HG03039 (cell line): ENCODE measurements at regions not wholly inside any gene's neighbourhood (a gene's known extent, or its start where the extent isn't known, plus 50 kb on each side); places are given as distances from the start of the nearest gene placed in this dataset.
"Not testable (repeated sequence)": the region's sequence is repeated elsewhere in the genome, so short reads cannot be mapped to it uniquely, and the experiment has no call there.

Source experiments
- ATAC-seq: cut with Tn5 transposase; IDR thresholded peaks from one replicate; pipeline ENCODE4 v1.9.1; 2021; ENCODE audit warnings: mild to moderate bottlenecking, moderate library complexity; ENCODE audit not compliant: unreplicated experiment

DNA sequence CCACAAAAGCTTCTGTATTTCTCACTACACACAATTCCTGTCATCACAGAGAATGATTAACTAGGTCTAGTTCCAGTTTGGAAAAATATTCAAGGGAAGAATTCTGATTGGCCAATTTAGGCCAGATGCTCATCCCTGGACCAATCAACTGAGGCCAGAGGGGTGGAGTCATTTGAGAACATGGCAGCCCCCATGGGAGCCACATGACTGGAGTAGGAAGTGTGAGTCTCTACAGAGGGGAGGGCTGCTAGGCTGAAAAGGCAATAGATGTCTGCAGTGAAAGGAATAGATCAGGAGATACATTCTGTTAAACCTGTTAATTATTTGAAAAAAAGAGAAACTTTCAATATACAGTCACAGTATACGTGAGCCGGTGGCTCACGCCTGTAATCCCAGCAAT, 125.2 kb downstream of the UNC93B1 start:
- ATAC-seq: not testable (repeated sequence)

DNA sequence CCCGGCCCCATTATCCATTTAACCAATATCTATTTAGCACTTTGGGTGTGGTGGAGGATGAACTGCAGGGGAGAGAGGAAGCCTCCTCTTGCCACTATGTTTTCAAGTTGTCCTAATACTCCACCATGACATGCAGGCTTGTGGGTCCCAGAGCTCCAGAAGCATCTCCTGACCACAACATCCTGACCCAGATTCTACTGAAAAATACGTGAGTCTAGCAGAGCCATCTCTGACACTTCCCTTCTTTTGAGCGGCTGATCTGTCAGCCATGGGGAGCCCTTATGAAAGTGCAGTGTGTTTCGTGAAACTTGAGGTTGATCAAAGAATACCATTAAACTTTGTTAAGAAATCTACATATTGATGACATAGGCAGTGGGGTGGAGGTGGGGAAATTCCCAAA, 126.6 kb downstream of the UNC93B1 start:
- not testable (repeated sequence) for ATAC-seq

DNA sequence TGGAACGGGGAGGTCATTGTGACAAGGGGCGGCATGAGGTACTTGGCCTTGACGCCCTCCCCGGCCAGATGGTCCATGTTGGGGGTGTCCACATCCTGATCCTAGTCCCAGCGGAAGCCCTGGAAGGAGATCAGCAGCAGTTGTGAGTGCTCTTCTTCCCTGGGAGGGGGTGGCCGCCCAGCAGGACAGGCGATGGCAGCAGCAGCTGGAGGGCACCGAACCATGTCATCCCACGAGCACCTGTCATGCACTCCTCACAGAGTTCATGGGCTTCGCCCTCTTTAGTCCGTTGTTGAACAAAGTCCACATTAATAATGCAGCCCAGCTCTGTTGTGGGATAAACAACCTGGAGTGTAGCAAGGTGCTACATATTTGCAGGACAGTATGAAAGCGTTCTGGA, 130.7 kb downstream of the UNC93B1 start:
- ATAC-seq: not testable (repeated sequence)

DNA sequence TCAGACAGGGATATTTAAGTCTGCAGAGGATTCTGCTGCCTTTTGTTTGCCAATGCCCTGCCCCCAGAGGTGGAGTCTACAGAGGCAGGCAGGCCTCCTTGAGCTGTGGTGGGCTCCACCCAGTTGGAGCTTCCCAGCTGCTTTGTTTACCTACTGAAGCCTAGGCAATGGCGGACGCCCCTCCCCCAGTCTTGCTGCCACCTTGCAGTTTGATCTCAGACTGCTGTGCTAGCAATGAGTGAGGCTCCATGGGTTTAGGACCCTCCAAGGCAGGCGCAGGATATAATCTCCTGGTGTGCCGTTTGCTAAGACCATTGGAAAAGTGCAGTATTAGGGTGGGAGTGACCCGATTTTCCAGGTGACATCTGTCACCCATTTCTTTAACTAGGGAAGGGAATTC, 132.7 kb downstream of the UNC93B1 start:
- ATAC-seq: not testable (repeated sequence)

DNA sequence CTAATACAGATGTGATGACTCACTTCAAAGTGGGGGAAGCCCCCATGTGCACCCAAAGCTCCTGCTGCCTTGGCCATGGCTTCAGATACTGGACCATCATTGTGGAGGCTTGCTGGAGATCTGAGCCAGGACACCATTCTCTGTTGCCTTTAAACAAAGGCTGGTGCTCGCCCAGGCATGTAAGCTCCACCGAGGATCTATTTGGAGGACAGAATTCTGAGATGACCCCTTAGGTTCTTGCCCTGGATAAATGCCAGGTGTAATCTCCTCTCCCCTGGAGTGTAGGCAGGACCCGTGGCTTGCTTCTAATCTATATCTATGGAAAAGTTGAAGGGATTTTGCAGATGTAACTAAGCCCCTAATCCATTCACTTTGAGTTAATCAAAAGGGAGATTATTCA, 141.0 kb downstream of the UNC93B1 start:
- ATAC-seq: not testable (repeated sequence)

DNA sequence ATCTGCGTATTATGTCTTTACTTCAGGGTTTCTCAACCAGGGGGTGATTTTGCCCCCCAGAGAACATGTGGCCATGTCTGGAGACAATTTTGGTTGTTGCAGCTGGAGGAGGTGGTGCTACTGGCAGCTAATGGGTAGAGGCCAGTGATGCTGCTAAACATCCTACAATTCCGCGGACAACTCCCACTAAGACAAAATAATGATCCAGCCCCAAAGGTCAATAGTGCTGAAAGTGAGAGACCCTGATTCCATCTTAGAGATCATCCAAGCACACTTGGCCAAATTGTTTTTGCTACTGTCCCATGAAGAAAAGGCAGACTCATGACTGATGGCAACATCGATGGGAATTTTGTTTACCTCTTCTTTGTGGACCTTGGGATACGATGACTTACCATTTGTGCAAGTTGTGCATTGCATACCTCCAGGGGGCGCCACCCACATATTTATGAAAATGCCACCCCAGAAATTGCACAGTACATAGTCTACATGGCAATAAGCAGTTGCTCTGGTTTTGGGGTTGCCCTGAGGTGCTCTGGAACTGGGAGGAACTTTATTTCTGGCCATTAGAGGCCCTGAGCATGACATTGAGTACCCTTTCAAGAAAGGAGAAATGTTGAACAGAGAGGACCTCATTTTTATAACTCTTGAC, 144.3 kb downstream of the UNC93B1 start:
- ATAC-seq: not testable (repeated sequence)

DNA sequence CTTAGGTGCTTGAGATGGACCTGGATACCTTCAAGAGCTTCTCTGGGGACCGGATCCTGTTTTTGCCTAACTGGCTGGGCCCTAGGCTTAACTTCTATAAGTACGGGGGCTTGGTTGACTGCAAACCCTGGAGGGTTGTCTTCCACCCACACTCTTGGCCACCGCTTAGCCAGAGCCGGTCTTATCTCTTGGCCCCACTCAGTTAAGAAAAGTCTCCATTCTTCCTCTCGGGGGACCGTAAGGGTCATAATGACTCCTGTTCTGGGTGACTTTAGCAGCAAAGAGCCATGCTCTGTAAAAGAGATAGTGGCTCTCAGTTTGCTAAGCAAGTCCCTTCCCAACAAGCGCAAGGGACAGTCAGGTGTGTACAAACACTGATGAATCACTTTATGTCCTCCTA, 153.2 kb downstream of the UNC93B1 start:
- not testable (repeated sequence) for ATAC-seq

DNA sequence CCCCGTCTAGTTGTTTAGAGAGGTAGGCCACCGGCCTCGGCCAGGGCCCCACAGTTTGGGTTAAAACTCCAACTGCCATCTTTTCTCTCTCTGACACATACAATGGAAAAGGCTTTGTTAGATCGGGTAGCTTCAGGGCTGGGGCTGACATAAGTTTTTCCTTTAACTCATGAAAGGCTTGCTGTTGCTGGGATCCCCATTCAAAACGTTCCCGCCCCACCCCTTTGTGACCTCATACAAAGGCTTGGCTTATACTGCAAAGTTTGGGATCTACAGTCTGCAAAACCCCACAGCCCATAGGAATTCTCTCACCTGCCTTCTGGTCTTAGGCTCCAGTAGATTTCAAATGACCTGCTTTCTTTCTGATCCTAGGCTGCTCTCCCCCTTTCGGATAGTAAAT, 154.1 kb downstream of the UNC93B1 start:
- ATAC-seq: not testable (repeated sequence)

DNA sequence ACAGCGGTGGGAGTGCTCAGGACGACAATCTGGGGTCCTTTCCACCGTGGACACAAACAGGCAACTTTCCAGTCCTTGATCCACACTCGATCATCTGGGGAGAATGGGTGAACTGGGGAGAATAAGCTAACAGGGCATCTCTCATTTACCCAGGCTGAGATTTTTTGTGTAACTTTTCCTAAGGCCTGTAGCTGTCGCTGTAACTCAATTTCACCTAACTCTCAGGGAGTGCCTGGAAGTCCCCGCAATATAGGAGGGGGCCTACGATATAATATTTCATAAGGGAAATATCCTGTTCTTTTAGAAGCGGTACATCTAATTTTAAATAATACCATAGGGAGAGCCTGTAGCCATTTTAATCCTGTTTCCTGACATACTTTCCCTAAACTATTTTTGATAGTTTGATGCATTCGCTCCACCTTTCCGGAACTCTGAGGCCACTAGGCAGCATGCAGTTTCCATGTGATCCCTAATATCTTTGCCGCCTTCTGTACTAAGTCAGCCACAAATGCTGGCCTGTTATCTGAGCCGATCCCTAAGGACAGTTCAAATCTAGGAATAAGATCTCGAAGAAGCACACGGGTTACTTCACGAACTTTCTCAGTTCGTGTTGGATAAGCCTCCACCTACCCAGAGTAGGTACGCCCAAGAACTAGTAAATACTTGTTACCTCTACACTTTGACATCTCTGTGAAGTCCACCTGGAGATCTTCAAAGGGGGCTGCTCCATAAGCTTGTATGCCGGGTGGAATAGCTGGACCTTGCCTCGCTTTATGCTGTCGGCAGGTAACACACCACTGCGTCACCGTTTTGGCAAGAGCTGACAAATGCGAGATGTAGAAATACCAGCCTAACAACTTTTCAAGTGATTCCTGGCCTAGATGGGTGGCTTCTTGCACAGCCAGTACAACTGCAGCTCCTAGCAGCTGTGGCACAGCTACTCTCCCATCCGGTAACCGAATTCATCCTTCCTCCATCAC, 155.7 kb downstream of the UNC93B1 start:
- ATAC-seq: not testable (repeated sequence)

DNA sequence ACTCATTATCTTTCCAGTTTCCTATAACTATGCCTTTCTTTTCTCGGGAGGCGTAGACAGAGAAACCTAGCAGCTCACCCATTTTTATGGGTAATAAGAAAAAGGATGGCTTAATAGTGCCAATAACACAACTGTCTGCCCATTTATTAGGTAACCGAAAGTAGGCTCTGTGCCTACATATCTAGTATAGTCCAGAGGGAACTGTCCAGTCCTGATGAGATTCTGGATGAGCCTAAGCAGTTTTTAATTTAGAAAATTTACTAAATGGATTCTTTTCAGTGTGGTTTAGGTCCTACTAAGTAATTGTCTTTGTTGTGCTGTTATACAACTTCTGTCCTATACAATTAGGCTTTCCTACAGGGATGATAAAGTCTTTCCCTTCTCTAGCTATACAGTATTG, 157.6 kb downstream of the UNC93B1 start:
- not testable (repeated sequence) for ATAC-seq

DNA sequence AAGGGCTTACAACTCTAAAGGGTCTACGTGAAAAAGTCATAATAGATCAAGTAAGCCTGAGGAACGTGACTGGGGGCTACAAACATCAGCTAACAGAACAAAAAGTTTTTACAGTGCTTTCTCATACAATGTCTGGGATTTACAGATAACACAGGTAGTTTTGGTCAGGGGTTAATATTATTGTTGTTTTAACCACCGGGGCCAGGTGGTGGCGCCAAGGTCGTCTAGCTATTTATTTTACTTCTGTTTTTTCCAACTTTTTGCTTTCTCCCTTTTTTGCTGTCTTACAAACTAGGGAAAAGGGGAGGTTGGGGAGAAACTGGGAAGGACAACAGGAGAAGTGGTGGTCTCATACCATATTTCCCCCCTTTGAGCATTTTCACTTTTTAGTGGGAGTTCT, 158.6 kb downstream of the UNC93B1 start:
- ATAC-seq: not testable (repeated sequence)

DNA sequence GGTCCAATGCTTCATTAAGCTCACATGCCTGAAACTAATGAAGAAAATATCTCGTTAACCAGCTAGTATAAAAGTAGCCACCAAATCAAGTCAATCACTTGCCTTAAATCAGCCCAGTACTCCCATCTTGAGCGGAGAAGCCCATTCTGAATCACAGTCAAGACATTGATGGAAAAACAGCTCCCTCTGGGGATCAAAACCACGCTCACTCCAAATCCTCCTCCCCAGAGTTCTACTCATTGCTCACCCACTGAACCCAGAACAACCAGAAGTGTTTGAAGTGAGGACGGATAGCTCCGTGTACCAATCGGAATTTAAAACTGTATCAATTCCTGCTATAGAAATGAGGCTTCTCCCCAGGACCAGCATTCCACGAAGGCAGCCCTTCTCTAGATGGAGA, 163.3 kb downstream of the UNC93B1 start:
- ATAC-seq: not testable (repeated sequence)

DNA sequence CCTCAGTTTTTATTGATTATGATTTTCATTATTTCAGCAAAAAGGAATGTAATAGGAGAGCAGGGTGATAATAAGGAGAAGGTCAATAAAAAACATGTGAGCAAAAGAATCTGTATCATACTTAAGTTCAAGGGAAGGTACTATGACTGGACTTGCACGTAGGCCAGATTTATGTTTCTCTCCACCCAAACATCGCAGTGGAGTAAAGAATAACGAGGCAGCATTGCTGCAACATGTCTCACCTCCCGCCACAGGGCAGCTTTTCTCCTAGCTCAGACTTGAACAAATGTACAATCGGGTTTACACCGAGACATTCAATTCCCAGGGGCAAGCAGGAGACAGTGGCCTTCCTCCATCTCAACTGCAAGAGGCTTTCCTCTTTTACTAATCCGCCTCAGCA, 155.7 kb upstream of the ALDH3B2 start:
- ATAC-seq: not testable (repeated sequence)

DNA sequence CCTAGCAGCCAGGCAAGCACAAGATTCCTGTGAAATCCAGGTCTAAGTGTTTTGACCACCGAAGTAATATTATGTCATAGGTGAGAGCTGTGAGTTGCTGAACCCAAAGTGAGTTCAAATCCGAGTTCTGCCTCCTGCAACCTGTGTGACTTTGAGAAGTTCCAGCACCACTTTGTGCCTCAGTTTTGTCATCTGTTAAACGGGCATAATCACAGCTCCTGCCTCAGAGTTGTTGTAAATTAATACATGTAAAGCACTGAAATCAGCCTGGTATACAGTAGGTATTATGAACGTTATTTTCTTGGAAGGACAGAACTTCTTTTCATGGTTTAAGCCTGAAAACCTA, 152.5 kb upstream of the ALDH3B2 start:
- not testable (repeated sequence) for ATAC-seq

DNA sequence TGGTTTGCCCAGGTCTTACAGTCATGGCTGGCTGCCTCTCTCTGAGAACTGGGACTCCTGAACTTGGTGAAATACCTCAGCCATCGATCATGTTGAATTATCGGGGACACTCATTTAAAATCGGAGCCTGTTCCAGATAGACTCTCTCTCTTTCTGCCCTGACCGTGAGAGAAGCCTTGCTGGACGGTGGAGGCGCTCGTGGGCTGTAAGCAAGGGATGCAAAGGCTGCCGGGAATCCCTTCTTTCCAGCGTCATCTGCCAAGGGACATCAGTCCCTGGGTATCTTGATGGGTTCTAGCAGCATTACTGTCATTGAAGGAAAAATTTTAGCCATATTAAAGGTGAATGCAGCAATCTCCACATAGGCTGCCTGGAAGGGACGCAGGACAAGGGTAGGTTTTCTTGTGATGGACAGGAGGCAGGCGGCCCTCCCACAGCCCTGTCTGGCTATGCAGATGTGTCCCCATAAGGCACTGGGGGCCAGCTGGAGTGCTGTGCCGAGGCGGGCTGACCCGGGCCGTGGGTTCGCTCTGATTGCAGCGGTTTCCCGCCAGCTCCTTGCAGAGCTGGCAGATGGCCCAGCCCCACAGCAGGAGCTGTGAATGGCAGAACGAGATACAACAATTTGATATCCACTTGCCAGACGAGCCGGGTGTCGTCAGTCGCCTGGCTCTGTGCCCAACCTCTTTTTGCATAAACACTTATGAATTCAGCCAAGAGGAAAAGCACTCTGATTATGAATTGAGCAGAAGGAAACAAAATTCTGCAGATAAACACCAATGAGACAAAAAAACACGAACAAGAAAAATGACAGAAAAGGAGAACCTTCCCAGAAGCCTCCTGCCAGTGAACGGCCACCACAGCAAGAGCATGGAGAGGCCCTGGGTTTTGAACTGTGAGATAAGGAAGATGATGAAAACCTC, 151.9 kb upstream of the ALDH3B2 start:
- not testable (repeated sequence) for ATAC-seq

DNA sequence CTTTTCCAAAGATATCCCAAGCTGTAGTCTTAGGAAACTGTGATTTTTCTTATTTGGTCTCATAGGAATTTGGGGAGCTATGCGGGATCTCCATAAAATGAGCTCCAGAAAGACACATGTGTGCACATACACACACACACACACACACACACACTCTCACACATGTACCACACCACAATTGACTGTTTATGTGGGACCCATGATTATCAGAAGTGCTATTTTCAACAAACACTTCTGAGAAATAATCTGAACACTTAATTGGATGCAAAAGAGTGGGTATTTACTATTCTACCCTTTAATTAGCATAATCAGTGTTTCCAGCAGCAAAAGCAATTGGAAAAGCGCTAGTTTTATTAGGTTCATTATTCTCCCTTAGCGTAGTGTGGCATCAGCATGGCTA, 150.4 kb upstream of the ALDH3B2 start:
- not testable (repeated sequence) for ATAC-seq

DNA sequence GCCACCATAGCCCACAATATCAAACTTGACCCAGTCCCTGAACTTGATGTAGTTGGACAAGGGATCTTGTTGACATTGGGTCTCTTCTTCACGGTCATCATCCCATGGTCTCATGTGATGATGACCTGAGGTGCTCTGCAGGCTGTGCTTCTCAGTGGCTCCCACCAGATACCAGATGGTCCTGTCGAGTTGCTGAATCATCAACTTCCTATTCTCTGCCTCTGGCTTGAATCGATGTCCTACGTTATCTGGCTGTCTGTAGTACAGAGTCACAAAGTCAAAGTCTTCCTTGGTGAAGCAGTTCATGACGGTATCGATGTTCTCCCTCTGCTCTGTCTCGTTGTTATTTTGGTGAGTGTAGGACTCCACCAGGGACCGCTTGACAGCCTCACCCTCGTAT, 145.7 kb upstream of the ALDH3B2 start:
- ATAC-seq: no peak

DNA sequence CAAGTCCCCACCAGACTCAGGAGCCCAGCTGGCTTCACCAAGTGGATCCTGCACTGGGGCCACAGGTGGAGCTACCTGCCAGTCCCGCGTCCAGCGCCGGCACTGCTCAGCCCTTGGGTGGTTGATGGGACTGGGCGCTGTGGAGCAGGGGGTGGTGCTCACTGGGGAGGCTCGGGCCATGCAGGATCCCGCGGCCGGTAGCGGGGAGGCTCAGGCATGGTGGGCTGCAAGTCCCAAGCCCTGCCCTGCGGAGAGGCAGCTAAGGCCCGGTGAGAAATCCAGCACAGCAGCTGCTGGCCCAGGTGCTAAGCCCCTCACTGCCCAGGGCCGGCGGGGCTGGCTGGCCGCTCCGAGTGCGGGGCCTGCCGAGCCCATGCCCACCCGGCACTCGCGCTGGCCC, 143.1 kb upstream of the ALDH3B2 start:
- not testable (repeated sequence) for ATAC-seq

DNA sequence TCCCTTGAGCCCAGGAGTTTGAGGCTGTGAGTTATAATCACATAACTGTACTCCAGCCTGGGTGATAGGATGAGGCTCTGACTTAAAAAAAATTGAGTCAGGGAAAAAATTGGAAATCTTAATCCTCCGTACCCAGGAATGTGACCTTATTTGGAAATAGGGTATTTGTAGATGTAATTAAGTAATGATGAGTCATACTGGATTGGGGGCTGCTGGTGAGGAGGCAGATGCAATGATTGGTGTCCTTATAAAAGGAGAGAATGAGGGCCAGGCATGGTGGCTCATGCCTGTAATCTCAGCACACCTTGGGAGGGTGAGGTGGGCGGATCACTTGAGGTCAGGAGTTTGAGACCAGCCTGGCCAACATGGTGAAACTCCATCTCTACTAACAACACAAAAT, 134.9 kb upstream of the ALDH3B2 start:
- not testable (repeated sequence) for ATAC-seq

DNA sequence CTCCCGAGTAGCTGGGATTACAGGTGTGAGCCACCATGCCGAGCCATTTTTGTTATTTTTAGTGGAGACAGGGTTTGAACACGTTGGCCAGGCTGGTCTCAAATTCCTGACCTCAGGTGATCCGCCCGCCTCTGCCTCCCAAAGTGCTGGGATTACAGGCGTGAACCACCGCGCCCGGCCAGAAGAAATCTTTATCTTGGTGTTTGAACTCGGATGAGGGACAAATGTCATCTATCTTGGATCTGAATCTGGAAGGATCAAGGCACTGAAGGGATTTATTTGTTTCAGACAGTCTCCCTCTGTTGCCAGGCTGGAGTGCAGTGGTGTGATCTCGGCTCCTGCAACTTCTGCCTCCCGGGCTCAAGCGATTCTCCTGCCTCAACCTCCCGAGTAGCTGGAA, 133.5 kb upstream of the ALDH3B2 start:
- not testable (repeated sequence) for ATAC-seq

DNA sequence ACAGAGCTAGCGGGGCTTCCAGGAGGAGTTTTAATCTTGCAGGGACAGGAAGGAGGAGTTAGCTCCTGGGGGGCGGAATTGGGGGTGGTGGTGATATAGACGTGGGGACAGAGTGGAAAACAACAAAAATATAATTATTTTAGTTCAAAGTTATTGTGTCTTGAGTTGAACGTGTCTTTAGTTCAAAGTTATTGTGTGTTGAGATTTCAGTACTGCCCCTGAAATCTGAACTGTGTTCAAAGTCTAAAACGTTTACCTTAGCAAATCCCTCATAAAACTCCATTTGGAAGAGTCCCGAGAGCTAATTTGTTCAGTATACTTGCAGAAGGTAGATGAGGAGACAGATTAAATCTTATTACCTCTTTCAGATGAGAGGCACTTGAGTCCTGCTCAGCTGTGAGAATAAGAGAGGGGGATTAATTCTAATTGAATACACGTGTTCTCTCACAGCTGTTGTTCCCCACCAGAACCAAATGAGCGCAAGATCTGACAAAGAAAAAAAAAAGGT, 132.4 kb upstream of the ALDH3B2 start:
- ATAC-seq: not testable (repeated sequence)
